ENCODE measurements at regions not wholly inside any gene's neighbourhood (a gene's known extent, or its start where the extent isn't known, plus 50 kb on each side); places are given as distances from the start of the nearest gene placed in this dataset.

DNA sequence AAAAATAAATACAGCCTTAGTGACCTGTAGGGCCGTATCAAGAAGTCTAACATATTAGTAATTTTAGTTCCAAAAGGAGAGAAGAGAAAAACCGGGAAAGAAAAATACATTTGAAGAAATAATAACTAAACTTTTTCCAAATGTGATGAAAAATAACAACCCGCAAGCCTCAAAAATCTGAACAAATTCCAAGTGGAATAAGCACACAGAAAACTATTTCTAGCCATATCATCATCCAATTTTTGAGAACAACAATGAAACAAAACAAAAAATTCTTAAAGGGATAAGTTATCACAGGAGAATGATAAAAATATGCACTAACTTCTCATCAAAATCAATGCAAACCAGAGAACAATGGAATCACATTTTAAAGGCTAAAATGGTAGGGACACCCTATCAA, 198.1 kb upstream of the PLXNC1 start:
- TF ChIP-seq EZH2 (IDR thresholded peaks at IDR 0.05; ENCODE audit: insufficient read depth, poor library complexity, severe bottlenecking), result no peak
- no peak for TF ChIP-seq EZH2phosphoT487 (IDR thresholded peaks at IDR 0.05; ENCODE audit: insufficient read depth, low read depth)

All from GM23248 (cell line).